H9 (cell line): ENCODE measurements at regions not wholly inside any gene's neighbourhood (a gene's known extent, or its start where the extent isn't known, plus 50 kb on each side); places are given as distances from the start of the nearest gene placed in this dataset.
"Not testable (repeated sequence)": the region's sequence is repeated elsewhere in the genome, so short reads cannot be mapped to it uniquely, and the experiment has no call there.

Experiments
- DNase-seq: peaks from one replicate; pipeline ENCODE4 v3.0.0-alpha.2; 2017
- H2AFZ ChIP-seq: one replicate; pipeline ENCODE4 v1.6.1; 2013; ENCODE audit warnings: mild to moderate bottlenecking, low read length, control low read depth, moderate library complexity
- H2AK5ac ChIP-seq: 2 replicates; pipeline ENCODE4 v1.6.1; 2013; ENCODE audit warnings: low read length, control low read depth, mixed read lengths; ENCODE audit not compliant: insufficient read length
- H2BK120ac ChIP-seq: one replicate; pipeline ENCODE4 v1.6.1; 2013; ENCODE audit warnings: low read depth, mild to moderate bottlenecking, low read length, control low read depth, inconsistent platforms; ENCODE audit not compliant: poor library complexity, severe bottlenecking
- H2BK12ac ChIP-seq: 2 replicates; pipeline ENCODE4 v1.6.1; 2013; ENCODE audit warnings: low read length, control low read depth, mixed read lengths, low read depth; ENCODE audit not compliant: insufficient read length
- H2BK15ac ChIP-seq: 2 replicates; pipeline ENCODE4 v1.6.1; 2013; ENCODE audit warnings: low read depth, low read length, control low read depth
- H2BK20ac ChIP-seq: one replicate; pipeline ENCODE4 v1.6.1; 2013; ENCODE audit warnings: low read depth, mild to moderate bottlenecking, low read length, control low read depth, inconsistent platforms; ENCODE audit not compliant: poor library complexity, severe bottlenecking
- H2BK5ac ChIP-seq: 2 replicates; pipeline ENCODE4 v1.6.1; 2013; ENCODE audit warnings: low read length, control low read depth, mixed read lengths; ENCODE audit not compliant: insufficient read length
- H3K14ac ChIP-seq: 2 replicates; pipeline ENCODE4 v1.6.1; 2013; ENCODE audit warnings: low read length, control low read depth; ENCODE audit not compliant: insufficient read depth
- H3K18ac ChIP-seq: 2 replicates; pipeline ENCODE4 v1.6.1; 2013; ENCODE audit warnings: low read depth, mild to moderate bottlenecking, mixed read lengths, low read length, control low read depth; ENCODE audit not compliant: insufficient read length
- H3K23ac ChIP-seq: 2 replicates; pipeline ENCODE4 v1.6.1; 2013; ENCODE audit warnings: low read length, control low read depth, mixed read lengths, low read depth; ENCODE audit not compliant: insufficient read length
- H3K23me2 ChIP-seq: 2 replicates; pipeline ENCODE4 v1.6.1; 2013; ENCODE audit warnings: low read depth, mild to moderate bottlenecking, mixed read lengths, low read length, control low read depth; ENCODE audit not compliant: insufficient read length, poor library complexity, severe bottlenecking
- H3K27ac ChIP-seq: 2 replicates; pipeline ENCODE4 v1.5.1; 2013; ENCODE audit warnings: low read length, control low read depth, mixed read lengths, low read depth; ENCODE audit not compliant: insufficient read length
- H3K27me3 ChIP-seq: 2 replicates; pipeline ENCODE4 v1.6.1; 2013; ENCODE audit warnings: low read length, control low read depth, inconsistent platforms; ENCODE audit not compliant: insufficient read depth
- H3K4ac ChIP-seq: 2 replicates; pipeline ENCODE4 v1.6.1; 2013; ENCODE audit warnings: low read depth, mild to moderate bottlenecking, control low read depth, inconsistent platforms, low read length, moderate library complexity
- H3K4me1 ChIP-seq: 2 replicates; pipeline ENCODE4 v1.6.1; 2013; ENCODE audit warnings: low read length, control low read depth, inconsistent platforms; ENCODE audit not compliant: insufficient read depth
- H3K4me2 ChIP-seq: 2 replicates; pipeline ENCODE4 v1.6.1; 2013; ENCODE audit warnings: low read length, control low read depth, mixed read lengths; ENCODE audit not compliant: insufficient read length, insufficient read depth
- H3K56ac ChIP-seq: 2 replicates; pipeline ENCODE4 v1.6.1; 2013; ENCODE audit warnings: low read depth, mild to moderate bottlenecking, mixed read lengths, low read length, control low read depth; ENCODE audit not compliant: insufficient read length
- H3K79me1 ChIP-seq: 2 replicates; pipeline ENCODE4 v1.6.1; 2013; ENCODE audit warnings: low read depth, mild to moderate bottlenecking, moderate library complexity, low read length, control low read depth, inconsistent platforms; ENCODE audit not compliant: insufficient read depth, poor library complexity, severe bottlenecking
- H3K79me2 ChIP-seq: 2 replicates; pipeline ENCODE4 v1.6.1; 2013; ENCODE audit warnings: low read length, control low read depth, inconsistent platforms; ENCODE audit not compliant: insufficient read depth
- H3K9ac ChIP-seq: 2 replicates; pipeline ENCODE4 v1.6.1; 2013; ENCODE audit warnings: low read length, control low read depth, mixed read lengths; ENCODE audit not compliant: insufficient read length; ENCODE audit errors: extremely low read depth
- H3K9me3 ChIP-seq: one replicate; pipeline ENCODE4 v1.6.1; 2013; ENCODE audit warnings: low read depth, low read length, inconsistent platforms; ENCODE audit not compliant: control insufficient read depth
- H3T11ph ChIP-seq: one replicate; pipeline ENCODE4 v1.6.1; 2013; ENCODE audit warnings: mild to moderate bottlenecking, low read length, control low read depth, inconsistent platforms
- H4K20me1 ChIP-seq: one replicate; pipeline ENCODE4 v1.6.1; 2013; ENCODE audit not compliant: control insufficient read depth, insufficient read length, insufficient read depth
- H4K5ac ChIP-seq: 2 replicates; pipeline ENCODE4 v1.6.1; 2013; ENCODE audit warnings: low read depth, mild to moderate bottlenecking, mixed read lengths, low read length, control low read depth; ENCODE audit not compliant: insufficient read length
- H4K8ac ChIP-seq: replicated peaks from 2 replicates; pipeline ENCODE4 v1.6.1; 2013; ENCODE audit warnings: low read length, control low read depth, mixed read lengths, low read depth; ENCODE audit not compliant: insufficient read length
- H4K91ac ChIP-seq: 2 replicates; pipeline ENCODE4 v1.6.1; 2013; ENCODE audit warnings: low read depth, mild to moderate bottlenecking, moderate library complexity, mixed read lengths, low read length, control low read depth; ENCODE audit not compliant: insufficient read length
- H3K27ac Mint-ChIP-seq, 3 experiments: 2 replicates in 2 of 3; 3 replicates in 1 of 3; pipeline ENCODE4 v1.8.0; 2020 to 2021; ENCODE audit warnings: mixed read lengths in 3 of 3, mild to moderate bottlenecking in 1 of 3, moderate library complexity in 1 of 3
- H3K27me3 Mint-ChIP-seq: 2 replicates; pipeline ENCODE4 v1.8.0; 2021; ENCODE audit warnings: low read depth, mild to moderate bottlenecking, moderate library complexity, mixed read lengths
- H3K36me3 Mint-ChIP-seq, 3 experiments: 2 replicates in 2 of 3; 3 replicates in 1 of 3; pipeline ENCODE4 v1.8.0; 2020 to 2021; ENCODE audit warnings: low read depth in 3 of 3, mixed read lengths in 3 of 3; ENCODE audit not compliant: insufficient read depth in 1 of 3
- H3K4me1 Mint-ChIP-seq, 2 experiments: 2 replicates each; pipeline ENCODE4 v1.8.0; 2020; ENCODE audit warnings: mixed read lengths in 2 of 2
- H3K4me3 Mint-ChIP-seq, 2 experiments: 2 replicates in 1 of 2; 3 replicates in 1 of 2; pipeline ENCODE4 v1.8.0; 2020 to 2021; ENCODE audit warnings: mild to moderate bottlenecking in 2 of 2, mixed read lengths in 2 of 2, moderate library complexity in 1 of 2
- H3K9me3 Mint-ChIP-seq, 2 experiments: 2 replicates in 1 of 2; 3 replicates in 1 of 2; pipeline ENCODE4 v1.8.0; 2020; ENCODE audit warnings: mild to moderate bottlenecking in 2 of 2, mixed read lengths in 2 of 2, moderate library complexity in 1 of 2
- WGBS: extraction: QIAGEN DNeasy Blood & Tissue Kit; methylation state at CpG from one replicate; pipeline ENCODE4 v1.1.7; 2013; ENCODE audit warnings: missing lambda C conversion rate, low lambda C conversion rate, mixed read lengths; ENCODE audit not compliant: insufficient read length; ENCODE audit errors: extremely low coverage; 5-methylcytosine and 5-hydroxymethylcytosine counted together

DNA sequence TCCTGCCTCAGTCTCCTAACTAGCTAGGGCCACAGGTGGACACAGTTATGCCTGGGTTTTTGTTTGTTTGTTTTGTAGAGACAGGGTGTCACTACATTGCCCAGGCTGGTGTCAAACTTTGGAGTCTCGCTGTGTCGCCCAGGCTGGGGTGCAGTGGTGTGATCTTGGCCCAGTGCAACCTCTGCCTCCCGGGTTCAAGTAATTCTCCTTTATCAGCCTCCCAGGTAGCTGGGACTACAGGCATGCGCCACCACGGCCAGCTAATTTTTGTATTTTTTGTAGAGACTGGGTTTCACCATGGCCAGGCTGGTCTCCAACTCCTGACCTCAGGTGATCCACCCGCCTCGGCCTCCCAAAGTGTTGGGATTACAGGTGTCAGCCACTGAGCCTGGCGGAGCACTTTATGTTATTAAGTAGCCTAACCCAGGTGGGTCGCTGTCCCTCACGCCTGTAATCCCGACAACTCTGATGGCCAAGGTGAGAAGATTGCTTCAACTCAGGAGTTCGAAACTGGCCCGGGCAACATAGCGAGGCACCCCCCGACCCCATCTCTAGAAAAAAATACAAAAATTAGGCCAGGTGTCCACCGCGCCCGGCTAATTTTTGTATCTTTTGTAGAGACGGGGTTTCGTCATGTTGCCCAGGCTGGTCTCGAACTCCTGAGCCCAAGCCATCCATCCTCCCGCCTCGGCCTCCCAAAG is 91.2 kb upstream of the OR4F16 start:
- not testable (repeated sequence) for H3K4ac ChIP-seq, H2BK12ac ChIP-seq, H3K18ac ChIP-seq, H4K5ac ChIP-seq, H3K27ac Mint-ChIP-seq, H2BK20ac ChIP-seq, H3K9ac ChIP-seq, H4K20me1 ChIP-seq, H2BK5ac ChIP-seq, H2BK15ac ChIP-seq, H3K4me1 Mint-ChIP-seq, H2AFZ ChIP-seq, H3K4me1 ChIP-seq, H4K91ac ChIP-seq, H3K27ac ChIP-seq, H3K79me2 ChIP-seq, H3K23ac ChIP-seq, H3K56ac ChIP-seq, H3K4me2 ChIP-seq, H3K36me3 Mint-ChIP-seq, H3T11ph ChIP-seq, H4K8ac ChIP-seq, H3K23me2 ChIP-seq, H2BK120ac ChIP-seq, H3K9me3 ChIP-seq, H3K14ac ChIP-seq, H2AK5ac ChIP-seq, H3K27me3 Mint-ChIP-seq, H3K79me1 ChIP-seq, H3K9me3 Mint-ChIP-seq, H3K27me3 ChIP-seq
- no CpG with 5 or more reads among the region's 23 CpGs for WGBS
- DNase-seq, result peak; percentile 9
- H3K4me3 Mint-ChIP-seq, result peak overlapping the region; percentile 98
